K562 (cell line): ENCODE measurements at regions not wholly inside any gene's neighbourhood (a gene's known extent, or its start where the extent isn't known, plus 50 kb on each side); places are given as distances from the start of the nearest gene placed in this dataset.

ENCODE experiments used
- ATAC-seq: fragments of 200-7000 bp; cut with Tn5 transposase; 3 replicates; pipeline ENCODE4 v1.9.1; 2020; ENCODE audit warnings: moderate library complexity
- BruUV-seq: library from RNA; stranded (reverse); fragments of 400-500 nt; replicated peaks from 2 replicates; lab custom pipeline; 2021; lab: Mats Ljungman, UMichigan
- CTCF ChIA-PET: fragments of 300-600 bp; formaldehyde crosslinking; extraction: SDS; loops from one replicate; lab custom pipeline; 2021; ENCODE audit warnings: low intra/inter-chr PET ratio; lab: Yijun Ruan, JAX
- POLR2A ChIA-PET: fragments of 300-600, 350-650 bp; sonication (Branson Sonifier 250); formaldehyde crosslinking; extraction: SDS; loops from one replicate; lab custom pipeline; 2021; ENCODE audit warnings: antibody characterized with exemption, inconsistent platforms; lab: Yijun Ruan, JAX
- DNase-seq, 4 experiments: peaks; one replicate each; pipeline versions ENCODE4 v3.0.0 to v3.0.0-alpha.2; 2011 to 2018; ENCODE audit warnings: low spot score in 3 of 4, mixed read lengths in 3 of 4; ENCODE audit errors: extremely low read depth in 1 of 4
- FAIRE-seq: peaks from 2 replicates; lab custom pipeline; 2011; peaks lifted over from hg19 to GRCh38; lab: Jason Lieb, UNC
- H2AFZ ChIP-seq: 2 replicates; pipeline ENCODE4 v1.6.0; 2011; ENCODE audit warnings: low read depth, low read length, control low read depth, inconsistent platforms
- H3K27ac ChIP-seq: fragments of 200-600 bp; 3 replicates; pipeline ENCODE4 v1.8.0; 2011; ENCODE audit warnings: low read depth, mild to moderate bottlenecking, control low read depth, inconsistent platforms, low read length, moderate library complexity, mixed read lengths; ENCODE audit errors: extremely low read depth
- H3K27me3 ChIP-seq, 2 experiments: fragments of 300-600 bp in 1 of 2; 2 replicates in 1 of 2; 3 replicates in 1 of 2; pipeline versions ENCODE4 v1.6.0 to v1.8.0; 2011; ENCODE audit warnings: inconsistent platforms in 2 of 2, low read length in 2 of 2, mild to moderate bottlenecking in 1 of 2, mixed read lengths in 1 of 2, moderate library complexity in 1 of 2; ENCODE audit not compliant: control insufficient read depth in 2 of 2, insufficient read depth in 2 of 2
- H3K36me3 ChIP-seq: fragments of 300-600 bp; 3 replicates; pipeline ENCODE4 v1.8.0; 2011; ENCODE audit warnings: mild to moderate bottlenecking, low read length, inconsistent platforms; ENCODE audit not compliant: control insufficient read depth, insufficient read depth
- H3K4me1 ChIP-seq, 2 experiments: fragments of 200-600 bp in 1 of 2; replicated peaks in 1 of 2; 2 replicates in 1 of 2; 3 replicates in 1 of 2; pipeline versions ENCODE4 v1.5.1 to v1.8.0; 2011; ENCODE audit warnings: inconsistent platforms in 2 of 2, low read length in 2 of 2, mild to moderate bottlenecking in 1 of 2, mixed read lengths in 1 of 2, moderate library complexity in 1 of 2; ENCODE audit not compliant: control insufficient read depth in 2 of 2, insufficient read depth in 2 of 2
- H3K4me2 ChIP-seq: 2 replicates; pipeline ENCODE4 v1.6.1; 2011; ENCODE audit warnings: low read length, control low read depth, inconsistent platforms, mixed read lengths; ENCODE audit not compliant: insufficient read depth
- H3K4me3 ChIP-seq: fragments of 200-600 bp; sonication (generic), shearing (Covaris generic); 2 replicates; pipeline ENCODE4 v1.5.1; 2016; ENCODE audit warnings: control low read depth, inconsistent platforms
- H3K79me2 ChIP-seq: fragments of 200-600 bp; 3 replicates; pipeline ENCODE4 v1.8.0; 2011; ENCODE audit warnings: low read length, inconsistent platforms; ENCODE audit not compliant: control insufficient read depth, insufficient read depth
- H3K9ac ChIP-seq, 2 experiments: 2 replicates each; pipeline versions ENCODE4 v1.6.0 to v1.6.1; 2011; ENCODE audit warnings: low read depth in 2 of 2, low read length in 2 of 2, control low read depth in 1 of 2, inconsistent platforms in 1 of 2, mild to moderate bottlenecking in 1 of 2, mixed read lengths in 1 of 2; ENCODE audit not compliant: insufficient read depth in 1 of 2
- H3K9me1 ChIP-seq: one replicate; pipeline ENCODE4 v1.6.0; 2011; ENCODE audit warnings: inconsistent platforms, mild to moderate bottlenecking, low read length, moderate library complexity; ENCODE audit not compliant: control insufficient read depth, insufficient read depth
- H3K9me3 ChIP-seq: replicated peaks from 2 replicates; pipeline ENCODE4 v1.5.1; 2011; ENCODE audit warnings: low read depth, low read length, inconsistent platforms; ENCODE audit not compliant: control insufficient read depth, insufficient read depth
- H4K20me1 ChIP-seq: replicated peaks from 2 replicates; pipeline ENCODE4 v1.6.1; 2011; ENCODE audit warnings: low read length, inconsistent platforms, mixed read lengths; ENCODE audit not compliant: control insufficient read depth, insufficient read depth
- CREBBP ChIP-seq: IDR thresholded peaks from one replicate; pipeline ENCODE4 v1.6.1; 2012; ENCODE audit warnings: low read depth, mild to moderate bottlenecking, control low read depth, inconsistent platforms, low read length
- CTBP1 ChIP-seq: fragments of 450-650 bp; IDR thresholded peaks from 2 replicates; pipeline ENCODE4 v1.6.1; 2016; ENCODE audit warnings: borderline replicate concordance
- GATA2 ChIP-seq: sonication (generic); formaldehyde crosslinking; IDR thresholded peaks from 2 replicates; pipeline ENCODE4 v1.4.0; 2020; ENCODE audit warnings: mild to moderate bottlenecking, missing genetic modification reagents
- HLTF ChIP-seq: fragments of 450-650 bp; IDR thresholded peaks from 2 replicates; pipeline ENCODE4 v1.6.1; 2016
- KHSRP ChIP-seq: fragments of 450-650 bp; IDR thresholded peaks from 2 replicates; pipeline ENCODE4 v1.6.1; 2017
- MCM2 ChIP-seq: fragments of 450-650 bp; IDR thresholded peaks from 2 replicates; pipeline ENCODE4 v1.6.1; 2017; ENCODE audit warnings: low read depth, mild to moderate bottlenecking
- RBM15 ChIP-seq: fragments of 200-400 bp; formaldehyde crosslinking; IDR thresholded peaks from 2 replicates; pipeline ENCODE4 v1.6.1; 2018; ENCODE audit warnings: mild to moderate bottlenecking, low read length, moderate library complexity; ENCODE audit not compliant: insufficient read depth
- RHOXF2B ChIP-seq: fragments of 250-450 bp; sonication (Bioruptor Pico); conservative IDR thresholded peaks from 2 replicates; pipeline ENCODE4 v1.5.1; 2021
- SMAD1 ChIP-seq: fragments of 150-350 bp; IDR thresholded peaks from 2 replicates; pipeline ENCODE4 v1.6.1; 2014; ENCODE audit warnings: low read length, low read depth; ENCODE audit not compliant: partially characterized antibody
- ZC3H8 ChIP-seq: fragments of 450-650 bp; IDR thresholded peaks from 2 replicates; pipeline ENCODE4 v1.6.1; 2017
- ZNF408 ChIP-seq: fragments of 250-450 bp; sonication (Bioruptor Pico); IDR thresholded peaks from 2 replicates; pipeline ENCODE4 v1.4.0; 2020; ENCODE audit warnings: low read depth, mild to moderate bottlenecking, moderate library complexity
- ZNF76 ChIP-seq: fragments of 250-450 bp; sonication (Bioruptor Pico); IDR thresholded peaks from 2 replicates; pipeline ENCODE4 v1.4.0; 2020; ENCODE audit warnings: mild to moderate bottlenecking, moderate library complexity, borderline replicate concordance
- WGBS: fragments of 100-300 bp; shearing (Covaris generic); methylation state at CpG from one replicate; pipeline ENCODE4 v1.1.6; 2016; ENCODE audit warnings: low coverage, mixed read lengths; ENCODE audit not compliant: insufficient coverage; ENCODE audit errors: missing lambda C conversion rate; 5-methylcytosine and 5-hydroxymethylcytosine counted together
- in situ Hi-C: fragments of 300-500 bp; cut with MboI; formaldehyde crosslinking; loops from 4 replicates; pipeline ENCODE4 v1.15.0; 2018; ENCODE audit warnings: inconsistent platforms, mixed read lengths
- intact Hi-C: fragments of 100-400 bp; cut with micrococcal nuclease; formaldehyde crosslinking; loops from 2 replicates; pipeline ENCODE4 v1.14.2; 2022
- TF ChIP-seq, protein P1 (sequence below): fragments of 450-650 bp; formaldehyde crosslinking; IDR thresholded peaks from 2 replicates; pipeline ENCODE4 v1.4.0; 2020; ENCODE audit warnings: mild to moderate bottlenecking, moderate library complexity
- TF ChIP-seq, protein P2 (sequence below): fragments of 200-400 bp; formaldehyde crosslinking; IDR thresholded peaks from 2 replicates; pipeline ENCODE4 v1.6.1; 2017; ENCODE audit warnings: mild to moderate bottlenecking, low read depth, low read length, moderate library complexity

DNA sequence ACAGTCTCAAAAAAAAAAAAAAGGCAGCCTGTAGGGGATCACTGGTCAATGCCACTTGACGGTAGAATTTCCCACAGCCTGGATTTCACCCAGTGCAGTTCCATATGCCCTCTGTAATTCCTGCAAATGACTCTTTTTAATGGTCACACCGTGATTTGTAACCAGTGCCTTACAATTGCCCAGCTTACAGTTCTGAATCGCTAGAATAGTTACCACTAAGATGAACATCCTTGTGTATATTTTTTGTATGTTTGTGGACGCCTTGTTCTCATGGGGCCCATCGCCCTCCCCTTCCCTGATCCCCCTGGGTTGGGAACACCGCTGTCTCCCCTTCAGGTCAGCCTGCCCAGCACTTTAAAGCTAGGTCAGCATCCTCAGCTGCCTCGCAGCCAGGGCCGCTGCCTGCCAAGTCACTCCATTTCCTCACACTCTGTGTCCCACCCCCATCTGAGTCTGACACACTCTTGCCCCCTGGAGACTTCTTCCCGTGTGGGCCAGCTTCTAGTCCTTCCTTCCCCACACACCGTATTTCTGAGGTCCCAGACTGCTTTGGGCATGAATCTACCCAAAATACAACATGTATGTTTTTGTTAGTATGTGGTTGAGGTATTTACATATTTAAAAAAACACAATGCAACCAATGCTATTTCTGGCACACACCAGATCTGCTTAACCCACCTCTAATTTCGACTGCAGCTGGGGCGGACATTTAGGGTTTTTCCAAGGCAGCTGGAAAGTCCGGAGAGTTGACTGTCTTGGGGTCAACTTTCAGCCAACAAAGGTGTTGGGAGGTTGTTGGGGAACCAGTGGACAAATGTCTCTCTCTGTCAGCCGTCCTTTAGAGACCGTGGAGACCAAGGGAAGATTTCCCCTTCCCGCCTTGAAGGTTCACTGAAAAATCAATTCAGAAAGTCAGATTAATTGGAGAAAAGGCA is 120.5 kb upstream of the NEK6 start:
- no peak overlapping the region for H3K9ac ChIP-seq
- FAIRE-seq = peak; percentile 35
- H3K9me1 ChIP-seq = no peaks in the 10 kb centered on the region
- peaks cover 0 to 4% of the 10 kb centered on the region in 2 experiments; a peak in 1 of 5 replicates for H3K27me3 ChIP-seq
- H2AFZ ChIP-seq = no peak overlapping the region
- in situ Hi-C loops = no loop called here
- no peaks in the 10 kb centered on the region for H3K36me3 ChIP-seq
- TF ChIP-seq ZNF408 (CRISPR knock-in tag) (no peak), RHOXF2B (CRISPR knock-in tag) (no peak), CTBP1 (no peak), MCM2 (no peak), CREBBP (no peak), SMAD1 (no peak), ZNF76 (CRISPR knock-in tag) (no peak), GATA2 (CRISPR knock-in tag) (no peak), KHSRP (no peak), RBM15 (no peak), ZC3H8 (no peak), HLTF (no peak)
- TF ChIP-seq, protein P1, sequence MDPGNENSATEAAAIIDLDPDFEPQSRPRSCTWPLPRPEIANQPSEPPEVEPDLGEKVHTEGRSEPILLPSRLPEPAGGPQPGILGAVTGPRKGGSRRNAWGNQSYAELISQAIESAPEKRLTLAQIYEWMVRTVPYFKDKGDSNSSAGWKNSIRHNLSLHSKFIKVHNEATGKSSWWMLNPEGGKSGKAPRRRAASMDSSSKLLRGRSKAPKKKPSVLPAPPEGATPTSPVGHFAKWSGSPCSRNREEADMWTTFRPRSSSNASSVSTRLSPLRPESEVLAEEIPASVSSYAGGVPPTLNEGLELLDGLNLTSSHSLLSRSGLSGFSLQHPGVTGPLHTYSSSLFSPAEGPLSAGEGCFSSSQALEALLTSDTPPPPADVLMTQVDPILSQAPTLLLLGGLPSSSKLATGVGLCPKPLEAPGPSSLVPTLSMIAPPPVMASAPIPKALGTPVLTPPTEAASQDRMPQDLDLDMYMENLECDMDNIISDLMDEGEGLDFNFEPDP (CRISPR knock-in tag) = no peak
- TF ChIP-seq, protein P2, sequence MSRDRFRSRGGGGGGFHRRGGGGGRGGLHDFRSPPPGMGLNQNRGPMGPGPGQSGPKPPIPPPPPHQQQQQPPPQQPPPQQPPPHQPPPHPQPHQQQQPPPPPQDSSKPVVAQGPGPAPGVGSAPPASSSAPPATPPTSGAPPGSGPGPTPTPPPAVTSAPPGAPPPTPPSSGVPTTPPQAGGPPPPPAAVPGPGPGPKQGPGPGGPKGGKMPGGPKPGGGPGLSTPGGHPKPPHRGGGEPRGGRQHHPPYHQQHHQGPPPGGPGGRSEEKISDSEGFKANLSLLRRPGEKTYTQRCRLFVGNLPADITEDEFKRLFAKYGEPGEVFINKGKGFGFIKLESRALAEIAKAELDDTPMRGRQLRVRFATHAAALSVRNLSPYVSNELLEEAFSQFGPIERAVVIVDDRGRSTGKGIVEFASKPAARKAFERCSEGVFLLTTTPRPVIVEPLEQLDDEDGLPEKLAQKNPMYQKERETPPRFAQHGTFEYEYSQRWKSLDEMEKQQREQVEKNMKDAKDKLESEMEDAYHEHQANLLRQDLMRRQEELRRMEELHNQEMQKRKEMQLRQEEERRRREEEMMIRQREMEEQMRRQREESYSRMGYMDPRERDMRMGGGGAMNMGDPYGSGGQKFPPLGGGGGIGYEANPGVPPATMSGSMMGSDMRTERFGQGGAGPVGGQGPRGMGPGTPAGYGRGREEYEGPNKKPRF = no peak
- no peaks in the 10 kb centered on the region; a peak in 3 of 5 replicates for H3K4me1 ChIP-seq
- no peak overlapping the region for H3K4me2 ChIP-seq
- DNase-seq = peak in 1 of 4 experiments; percentile 4
- H3K79me2 ChIP-seq = no peaks in the 10 kb centered on the region
- CTCF ChIA-PET = no interaction called here
- no peaks in the 10 kb centered on the region for H3K9me3 ChIP-seq
- H3K4me3 ChIP-seq = no peak overlapping the region
- intact Hi-C loops = no loop called here
- H4K20me1 ChIP-seq = no peaks in the 10 kb centered on the region
- H3K27ac ChIP-seq = no peak overlapping the region
- POLR2A ChIA-PET = interaction anchor here (0.6 to 1.1 kb wide), 2 partner anchors 9 to 99 kb away, joined by 3 read pairs; no protein-coding TSS in a partner anchor
- no TSS peak for BruUV-seq
- ATAC-seq = no peak
- 38% methylated on average over 15 of the region's 16 CpGs for WGBS
